HCT116 (cell line): ENCODE measurements at regions not wholly inside any gene's neighbourhood (a gene's known extent, or its start where the extent isn't known, plus 50 kb on each side); places are given as distances from the start of the nearest gene placed in this dataset.

Experiments used
- ATAC-seq: fragments of 200-7000 bp; cut with Tn5 transposase; 2 replicates; pipeline ENCODE4 v1.9.1; 2020; ENCODE audit warnings: mild to moderate bottlenecking, moderate library complexity
- BruUV-seq: library from RNA; stranded (reverse); fragments of 400-500 nt; replicated peaks from 2 replicates; lab custom pipeline; 2021; lab: Mats Ljungman, UMichigan
- CTCF ChIA-PET: fragments of 300-600 bp; sonication (Branson Sonifier 250); formaldehyde crosslinking; loops from one replicate; lab custom pipeline; 2021; ENCODE audit warnings: antibody characterized with exemption; lab: Charles Lee
- POLR2A ChIA-PET: fragments of 300-600, 350-600 bp; sonication (Branson Sonifier 250); formaldehyde crosslinking; loops from one replicate; lab custom pipeline; 2021; ENCODE audit warnings: antibody characterized with exemption; lab: Charles Lee
- RAD21 ChIA-PET, 2 experiments: fragments of 300-600 bp; sonication (Branson Sonifier 250); formaldehyde crosslinking; loops; one replicate each; lab custom pipeline; 2023; ENCODE audit warnings: low total read pairs in 2 of 2; ENCODE audit not compliant: uncharacterized antibody in 2 of 2, unreplicated experiment in 2 of 2, low non-redundant PET in 1 of 2; lab: Charles Lee
- DNase-seq: peaks from one replicate; pipeline ENCODE4 v3.0.0-alpha.2; 2010; ENCODE audit warnings: low read depth, low spot score
- H2AFZ ChIP-seq: fragments of 200-600 bp; shearing (Covaris generic), sonication (generic); 2 replicates; pipeline ENCODE4 v1.6.1; 2017; ENCODE audit warnings: low read depth, mixed run types, mixed read lengths, antibody characterized with exemption, low read length; ENCODE audit not compliant: poor library complexity, severe bottlenecking
- H3K27ac ChIP-seq: 2 replicates; pipeline ENCODE4 v1.5.1; 2012; ENCODE audit warnings: low read depth, low read length
- H3K27me3 ChIP-seq: fragments of 200-600 bp; sonication (generic); 2 replicates; pipeline ENCODE4 v1.6.1; 2016; ENCODE audit warnings: mixed run types, low read length, mixed read lengths; ENCODE audit not compliant: insufficient read depth
- H3K36me3 ChIP-seq, 2 experiments: fragments of 200-500 bp in 1 of 2; fragments of 200-600 bp in 1 of 2; sonication (Bioruptor generic) in 1 of 2; sonication (generic) in 1 of 2; 2 replicates each; pipeline versions ENCODE4 v1.5.1 to v1.6.1; 2014 to 2016; ENCODE audit warnings: low read length in 2 of 2, inconsistent platforms in 1 of 2, mixed read lengths in 1 of 2, mixed run types in 1 of 2; ENCODE audit not compliant: insufficient read depth in 2 of 2, control insufficient read depth in 1 of 2
- H3K4me1 ChIP-seq, 2 experiments: fragments of 200-600 bp in 1 of 2; sonication (generic) in 1 of 2; 2 replicates each; pipeline versions ENCODE4 v1.5.1 to v1.6.1; 2012 to 2017; ENCODE audit warnings: low read length in 2 of 2, inconsistent platforms in 1 of 2, mild to moderate bottlenecking in 1 of 2, mixed read lengths in 1 of 2, mixed run types in 1 of 2, moderate library complexity in 1 of 2; ENCODE audit not compliant: insufficient read depth in 2 of 2, control insufficient read depth in 1 of 2
- H3K4me2 ChIP-seq: fragments of 200-600 bp; sonication (generic); 2 replicates; pipeline ENCODE4 v1.6.1; 2017; ENCODE audit warnings: mixed run types, low read length, mixed read lengths
- H3K4me3 ChIP-seq, 2 experiments: fragments of 200-600 bp in 1 of 2; sonication (generic) in 1 of 2; replicated peaks in 1 of 2; 2 replicates each; pipeline ENCODE4 v1.5.1; 2011 to 2016; ENCODE audit warnings: low read length in 2 of 2, control low read depth in 1 of 2, low read depth in 1 of 2, mild to moderate bottlenecking in 1 of 2, mixed read lengths in 1 of 2, mixed run types in 1 of 2
- H3K79me2 ChIP-seq: fragments of 200-600 bp; sonication (generic); 2 replicates; pipeline ENCODE4 v1.6.1; 2017; ENCODE audit warnings: mild to moderate bottlenecking, mixed run types, low read length, moderate library complexity, mixed read lengths; ENCODE audit not compliant: insufficient read depth
- H3K9ac ChIP-seq: fragments of 200-600 bp; sonication (generic); 2 replicates; pipeline ENCODE4 v1.6.1; 2016; ENCODE audit warnings: low read length, mixed read lengths
- H3K9me2 ChIP-seq: fragments of 200-600 bp; sonication (generic), shearing (Covaris generic); 2 replicates; pipeline ENCODE4 v1.6.1; 2017; ENCODE audit warnings: mixed run types, mild to moderate bottlenecking, moderate library complexity; ENCODE audit not compliant: insufficient read depth
- H3K9me3 ChIP-seq, 2 experiments: fragments of 200-500 bp in 1 of 2; fragments of 200-600 bp in 1 of 2; sonication (Bioruptor generic) in 1 of 2; sonication (generic) in 1 of 2; 2 replicates each; pipeline ENCODE4 v1.6.1; 2014 to 2017; ENCODE audit warnings: low read length in 2 of 2, mixed read lengths in 2 of 2, inconsistent platforms in 1 of 2, low read depth in 1 of 2, mild to moderate bottlenecking in 1 of 2, mixed run types in 1 of 2, moderate library complexity in 1 of 2; ENCODE audit not compliant: control insufficient read depth in 1 of 2, insufficient read depth in 1 of 2
- H4K20me1 ChIP-seq: fragments of 200-600 bp; sonication (generic), shearing (Covaris generic); 2 replicates; pipeline ENCODE4 v1.6.1; 2017; ENCODE audit warnings: mixed run types, mild to moderate bottlenecking, moderate library complexity; ENCODE audit not compliant: insufficient read depth
- ATF3 ChIP-seq: IDR thresholded peaks from 2 replicates; pipeline ENCODE4 v1.6.1; 2012
- CBX3 ChIP-seq: IDR thresholded peaks from 2 replicates; pipeline ENCODE4 v1.6.1; 2012; ENCODE audit warnings: low read depth
- EGR1 ChIP-seq: IDR thresholded peaks from 2 replicates; pipeline ENCODE4 v1.6.1; 2012; ENCODE audit warnings: low read depth
- ELF1 ChIP-seq: IDR thresholded peaks from 2 replicates; pipeline ENCODE4 v1.6.1; 2012; ENCODE audit warnings: low read depth, borderline replicate concordance
- EZH2 ChIP-seq: fragments of 200-600 bp; sonication (generic); IDR thresholded peaks from 2 replicates; pipeline ENCODE4 v1.6.1; 2017; ENCODE audit warnings: antibody characterized with exemption, mixed run types
- EZH2phosphoT487 ChIP-seq: fragments of 200-600 bp; IDR thresholded peaks from 2 replicates; pipeline ENCODE4 v1.6.1; 2018; ENCODE audit warnings: antibody characterized with exemption, borderline replicate concordance
- FOSL1 ChIP-seq: IDR thresholded peaks from 2 replicates; pipeline ENCODE4 v1.6.1; 2012; ENCODE audit warnings: low read depth
- JUND ChIP-seq: IDR thresholded peaks from 2 replicates; pipeline ENCODE4 v1.6.1; 2012
- MAX ChIP-seq: IDR thresholded peaks from 2 replicates; pipeline ENCODE4 v1.6.1; 2012
- POLR2AphosphoS5 ChIP-seq: IDR thresholded peaks from 2 replicates; pipeline ENCODE4 v1.6.1; 2011; ENCODE audit warnings: mild to moderate bottlenecking, low read depth, low read length, moderate library complexity
- RAD21 ChIP-seq: IDR thresholded peaks from 2 replicates; pipeline ENCODE4 v1.6.1; 2012; ENCODE audit warnings: low read depth, mild to moderate bottlenecking
- REST ChIP-seq: IDR thresholded peaks from 2 replicates; pipeline ENCODE4 v1.6.1; 2012; ENCODE audit warnings: low read depth
- SP1 ChIP-seq: IDR thresholded peaks from 2 replicates; pipeline ENCODE4 v1.6.1; 2012; ENCODE audit warnings: low read depth
- SRF ChIP-seq: IDR thresholded peaks from 2 replicates; pipeline ENCODE4 v1.6.1; 2012; ENCODE audit warnings: low read depth
- TCF7L2 ChIP-seq: IDR thresholded peaks from 2 replicates; pipeline ENCODE4 v1.7.0; 2011; ENCODE audit warnings: borderline replicate concordance, inconsistent platforms; ENCODE audit not compliant: insufficient read depth, insufficient read length; ENCODE audit errors: extremely low read depth
- ZBTB33 ChIP-seq: IDR thresholded peaks from 2 replicates; pipeline ENCODE4 v1.6.1; 2011; ENCODE audit warnings: mild to moderate bottlenecking, low read length, moderate library complexity; ENCODE audit not compliant: insufficient replicate concordance; ENCODE audit errors: extremely low read depth
- ZFX ChIP-seq: fragments of 450-650 bp; IDR thresholded peaks from 2 replicates; pipeline ENCODE4 v1.6.1; 2017
- ZNF274 ChIP-seq: fragments of 200-500 bp; sonication (Bioruptor generic); IDR thresholded peaks from 2 replicates; pipeline ENCODE4 v1.6.1; 2014; ENCODE audit warnings: mild to moderate bottlenecking, low read depth, low read length, inconsistent platforms
- intact Hi-C: fragments of 100-400 bp; cut with micrococcal nuclease; formaldehyde crosslinking; loops from 2 replicates; pipeline ENCODE4 v1.10.0; 2022
- TF ChIP-seq, protein P1 (sequence below), 3 experiments: fragments of 200-600 bp in 1 of 3; sonication (generic) in 1 of 3; IDR thresholded peaks in 2 of 3; conservative IDR thresholded peaks in 1 of 3; 2 replicates each; pipeline ENCODE4 v1.5.1; 2012 to 2017; ENCODE audit warnings: low read depth in 2 of 3, low read length in 2 of 3, antibody characterized with exemption in 1 of 3, borderline replicate concordance in 1 of 3, control low read depth in 1 of 3, mild to moderate bottlenecking in 1 of 3, mixed read lengths in 1 of 3, mixed run types in 1 of 3, moderate library complexity in 1 of 3; ENCODE audit not compliant: insufficient read depth in 1 of 3

GRCh38 chr15:29633971-29634370 is 188.3 kb downstream of the TJP1 start:
- no peak overlapping the region for H3K4me3 ChIP-seq
- peaks cover 17% of the 10 kb centered on the region for H3K27me3 ChIP-seq
- no peak overlapping the region for H2AFZ ChIP-seq
- intact Hi-C loops, result no loop called here
- H3K27ac ChIP-seq, result no peak overlapping the region
- H3K9me3 ChIP-seq, result no peaks in the 10 kb centered on the region
- POLR2A ChIA-PET, result no interaction called here
- no peak for ATAC-seq
- peaks cover 4 to 8% of the 10 kb centered on the region in 2 experiments for H3K4me1 ChIP-seq
- no peak overlapping the region for H3K4me2 ChIP-seq
- H4K20me1 ChIP-seq, result no peaks in the 10 kb centered on the region
- H3K9me2 ChIP-seq, result no peaks in the 10 kb centered on the region
- no peaks in the 10 kb centered on the region for H3K36me3 ChIP-seq
- BruUV-seq, result no TSS peak
- RAD21 ChIA-PET, result no interaction called here
- no peaks in the 10 kb centered on the region for H3K79me2 ChIP-seq
- no peak overlapping the region for H3K9ac ChIP-seq
- DNase-seq, result no peak
- CTCF ChIA-PET, result interaction anchor here (1.6 kb wide), 1 partner anchor 20 kb away, joined by 5 read pairs; no protein-coding TSS in a partner anchor
- no peak for TF ChIP-seq ZBTB33
- no peak for TF ChIP-seq CBX3
- no peak for TF ChIP-seq ZFX
- TF ChIP-seq ELF1, result no peak
- no peak for TF ChIP-seq JUND
- no peak for TF ChIP-seq EZH2
- TF ChIP-seq FOSL1, result no peak
- TF ChIP-seq SP1, result no peak
- TF ChIP-seq REST, result no peak
- no peak for TF ChIP-seq MAX
- TF ChIP-seq EZH2phosphoT487, result no peak
- TF ChIP-seq, protein P1, sequence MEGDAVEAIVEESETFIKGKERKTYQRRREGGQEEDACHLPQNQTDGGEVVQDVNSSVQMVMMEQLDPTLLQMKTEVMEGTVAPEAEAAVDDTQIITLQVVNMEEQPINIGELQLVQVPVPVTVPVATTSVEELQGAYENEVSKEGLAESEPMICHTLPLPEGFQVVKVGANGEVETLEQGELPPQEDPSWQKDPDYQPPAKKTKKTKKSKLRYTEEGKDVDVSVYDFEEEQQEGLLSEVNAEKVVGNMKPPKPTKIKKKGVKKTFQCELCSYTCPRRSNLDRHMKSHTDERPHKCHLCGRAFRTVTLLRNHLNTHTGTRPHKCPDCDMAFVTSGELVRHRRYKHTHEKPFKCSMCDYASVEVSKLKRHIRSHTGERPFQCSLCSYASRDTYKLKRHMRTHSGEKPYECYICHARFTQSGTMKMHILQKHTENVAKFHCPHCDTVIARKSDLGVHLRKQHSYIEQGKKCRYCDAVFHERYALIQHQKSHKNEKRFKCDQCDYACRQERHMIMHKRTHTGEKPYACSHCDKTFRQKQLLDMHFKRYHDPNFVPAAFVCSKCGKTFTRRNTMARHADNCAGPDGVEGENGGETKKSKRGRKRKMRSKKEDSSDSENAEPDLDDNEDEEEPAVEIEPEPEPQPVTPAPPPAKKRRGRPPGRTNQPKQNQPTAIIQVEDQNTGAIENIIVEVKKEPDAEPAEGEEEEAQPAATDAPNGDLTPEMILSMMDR (IDR thresholded peaks at IDR 0.05 in 2 of 3, conservative IDR thresholded peaks at IDR 0.05 in 1 of 3; ENCODE audit: borderline replicate concordance in 1 of 3, insufficient read depth in 1 of 3, low read depth in 2 of 3, low read length in 2 of 3), result no peak
- TF ChIP-seq ZNF274, result no peak
- TF ChIP-seq EGR1, result no peak
- no peak for TF ChIP-seq RAD21
- TF ChIP-seq TCF7L2, result no peak
- no peak for TF ChIP-seq SRF
- no peak for TF ChIP-seq ATF3
- no peak for TF ChIP-seq POLR2AphosphoS5
- TF ChIP-seq, all 23 proteins: peak for 0
